Activated T-helper 17 cell treated with anti-CD3 and anti-CD28 coated beads, Interleukin-2, amount 50 U/mL, for 72 hours (primary cell): ENCODE measurements at regions not wholly inside any gene's neighbourhood (a gene's known extent, or its start where the extent isn't known, plus 50 kb on each side); places are given as distances from the start of the nearest gene placed in this dataset.

Experiments
- ATAC-seq: fragments of 150-1000 bp; cut with Tn5 transposase; replicated peaks from 2 replicates; pipeline ENCODE4 v1.10.0; 2021; ENCODE audit warnings: mild to moderate bottlenecking, moderate library complexity
- H3K27ac Mint-ChIP-seq: one replicate; pipeline ENCODE4 v1.8.0; 2022; ENCODE audit warnings: mixed read lengths
- H3K27me3 Mint-ChIP-seq: one replicate; pipeline ENCODE4 v1.8.0; 2022; ENCODE audit warnings: mixed read lengths
- H3K36me3 Mint-ChIP-seq: one replicate; pipeline ENCODE4 v1.8.0; 2022; ENCODE audit warnings: low read depth, mild to moderate bottlenecking, mixed read lengths
- H3K4me1 Mint-ChIP-seq: one replicate; pipeline ENCODE4 v1.8.0; 2022; ENCODE audit warnings: mixed read lengths
- H3K4me3 Mint-ChIP-seq: one replicate; pipeline ENCODE4 v1.8.0; 2022; ENCODE audit warnings: mild to moderate bottlenecking, mixed read lengths
- H3K9me3 Mint-ChIP-seq: one replicate; pipeline ENCODE4 v1.8.0; 2022; ENCODE audit warnings: mixed read lengths

DNA sequence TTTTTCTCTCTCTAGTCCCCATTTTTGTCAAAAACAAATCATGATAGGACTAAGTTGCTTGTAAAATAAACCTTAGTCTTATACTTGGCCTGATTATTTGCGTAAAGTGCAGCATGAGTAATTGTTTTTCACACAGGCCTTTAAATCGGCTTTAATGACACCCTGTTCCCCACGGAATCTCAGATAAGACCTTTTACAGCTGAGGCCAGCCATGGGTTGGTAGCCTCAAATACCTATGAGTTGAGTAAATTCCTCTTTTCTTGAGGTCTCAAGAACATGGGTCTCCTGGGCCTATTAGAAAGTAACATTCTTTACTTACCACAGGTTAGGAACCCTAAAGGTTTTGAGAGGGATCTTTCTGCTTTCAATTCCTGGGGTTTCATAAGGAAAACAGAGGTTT, 761.0 kb upstream of the PHF14 start:
- Mint-ChIP-seq H3K4me1 (no peaks in the 10 kb centered on the region), H3K9me3 (peaks cover 8% of the 10 kb centered on the region), H3K27ac (no peak overlapping the region), H3K27me3 (no peaks in the 10 kb centered on the region), H3K36me3 (no peaks in the 10 kb centered on the region), H3K4me3 (no peak overlapping the region)
- ATAC-seq: no peak

DNA sequence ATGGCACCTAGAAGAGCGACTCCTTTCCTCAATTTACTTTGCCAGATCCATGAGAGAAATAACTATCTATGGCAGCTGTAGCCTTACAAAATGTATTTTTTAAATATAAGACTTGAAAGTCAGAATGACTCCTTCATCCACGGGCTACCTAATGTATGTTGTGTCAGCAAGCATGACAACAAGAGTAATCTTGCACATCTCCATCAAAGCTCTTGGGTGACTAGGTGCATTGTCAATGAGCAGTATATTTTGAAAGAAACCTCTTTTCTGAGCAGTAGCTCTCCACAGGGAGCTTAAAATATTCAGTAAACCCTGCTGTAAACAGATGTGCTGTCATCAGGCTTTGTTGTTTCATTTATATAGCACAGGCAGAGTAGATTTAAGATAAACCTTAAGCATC, 757.2 kb upstream of the PHF14 start:
- Mint-ChIP-seq H3K36me3 (no peaks in the 10 kb centered on the region), H3K9me3 (peaks cover 5% of the 10 kb centered on the region), H3K4me3 (no peak overlapping the region), H3K27me3 (no peaks in the 10 kb centered on the region), H3K4me1 (no peaks in the 10 kb centered on the region), H3K27ac (no peak overlapping the region)
- ATAC-seq: no peak

DNA sequence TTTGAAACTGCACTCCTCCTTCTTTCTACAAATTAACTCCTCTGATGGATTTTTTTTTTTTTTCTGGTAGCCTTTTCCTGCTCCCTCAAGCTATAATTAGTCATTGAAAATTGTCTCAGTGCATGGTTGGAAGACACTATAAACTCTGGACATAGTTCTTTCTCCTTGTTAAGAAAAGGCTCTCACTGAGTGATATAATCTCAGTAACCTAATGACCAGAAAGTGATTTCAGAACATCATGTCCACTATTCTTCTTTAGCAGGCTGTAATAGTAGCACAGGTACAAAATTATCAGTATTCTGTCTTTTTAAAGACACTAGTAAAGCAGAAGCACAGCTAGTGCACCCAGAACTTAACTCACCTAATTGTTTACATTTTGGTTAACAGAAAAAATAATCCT, 752.6 kb upstream of the PHF14 start:
- Mint-ChIP-seq H3K4me3 (no peak overlapping the region), H3K27me3 (no peaks in the 10 kb centered on the region), H3K4me1 (no peaks in the 10 kb centered on the region), H3K27ac (no peak overlapping the region), H3K9me3 (peaks cover 17% of the 10 kb centered on the region), H3K36me3 (no peaks in the 10 kb centered on the region)
- ATAC-seq: no peak

DNA sequence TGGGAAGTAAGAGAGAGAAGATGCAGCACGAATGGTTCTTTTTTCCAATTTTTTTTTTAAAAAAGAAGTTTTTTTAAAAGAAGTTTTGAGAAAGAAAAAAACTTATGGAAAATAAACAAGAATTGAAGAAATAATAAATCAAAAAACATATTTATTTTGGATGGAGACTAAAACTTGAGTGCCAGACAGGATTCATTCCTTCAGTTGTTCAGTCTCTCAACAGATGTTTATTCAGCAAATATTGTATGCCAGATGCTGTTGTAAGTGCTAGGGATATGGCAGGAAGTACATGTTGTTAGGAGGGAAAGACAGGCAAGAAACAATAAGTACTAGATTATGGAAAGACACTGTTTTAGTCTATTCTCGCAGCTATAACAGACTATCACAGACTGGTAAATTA, 750.7 kb upstream of the PHF14 start:
- peaks cover 13% of the 10 kb centered on the region for H3K9me3 Mint-ChIP-seq
- no peak for ATAC-seq
- H3K27me3 Mint-ChIP-seq: no peaks in the 10 kb centered on the region
- H3K36me3 Mint-ChIP-seq: no peaks in the 10 kb centered on the region
- H3K27ac Mint-ChIP-seq: no peak overlapping the region
- H3K4me1 Mint-ChIP-seq: no peaks in the 10 kb centered on the region
- H3K4me3 Mint-ChIP-seq: no peak overlapping the region

DNA sequence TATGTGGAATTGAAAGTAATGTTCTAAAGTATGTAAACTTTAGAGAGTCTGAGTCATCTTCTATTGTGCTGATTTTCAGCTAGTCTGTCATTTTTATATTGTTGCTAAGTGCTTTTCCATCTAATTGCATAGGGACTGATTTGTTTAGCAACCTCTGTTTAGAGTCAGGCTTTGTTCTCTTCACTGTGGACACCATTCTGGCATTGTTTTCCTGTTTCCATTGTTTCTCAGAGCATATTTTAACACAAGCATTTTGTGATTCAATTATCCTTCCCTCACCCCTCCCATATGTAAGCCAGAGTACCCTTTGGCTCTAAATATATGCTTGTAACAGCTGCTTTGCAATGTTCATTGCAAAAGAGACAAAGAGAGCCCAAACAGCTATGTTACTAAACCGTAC, 748.4 kb upstream of the PHF14 start:
- H3K4me3 Mint-ChIP-seq: no peak overlapping the region
- H3K9me3 Mint-ChIP-seq: peaks cover 13% of the 10 kb centered on the region
- H3K27ac Mint-ChIP-seq: no peak overlapping the region
- ATAC-seq: no peak
- H3K36me3 Mint-ChIP-seq: no peaks in the 10 kb centered on the region
- no peaks in the 10 kb centered on the region for H3K27me3 Mint-ChIP-seq
- H3K4me1 Mint-ChIP-seq: no peaks in the 10 kb centered on the region

DNA sequence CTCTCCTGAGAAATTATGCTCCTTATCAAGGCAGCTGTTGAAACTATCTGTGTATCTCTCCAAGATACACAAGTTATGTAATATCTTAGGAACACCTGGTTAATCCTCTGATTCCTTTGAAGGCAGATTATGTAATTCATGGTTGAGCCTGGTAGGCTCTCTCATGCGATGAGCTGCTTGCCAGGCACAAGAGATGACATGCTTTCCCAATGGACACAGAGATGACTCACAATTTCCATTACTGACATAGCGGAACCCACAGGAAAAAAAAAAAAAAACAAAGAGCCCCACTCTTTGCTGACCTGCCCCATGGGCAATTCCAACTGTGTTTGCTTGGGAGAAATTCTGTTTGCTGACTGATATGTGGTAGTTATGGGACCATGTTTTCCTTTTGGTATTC, 736.4 kb upstream of the PHF14 start:
- H3K9me3 Mint-ChIP-seq: peaks cover 10% of the 10 kb centered on the region
- no peak overlapping the region for H3K4me3 Mint-ChIP-seq
- H3K4me1 Mint-ChIP-seq: no peaks in the 10 kb centered on the region
- no peaks in the 10 kb centered on the region for H3K27me3 Mint-ChIP-seq
- H3K36me3 Mint-ChIP-seq: no peaks in the 10 kb centered on the region
- H3K27ac Mint-ChIP-seq: no peak overlapping the region
- ATAC-seq: no peak

DNA sequence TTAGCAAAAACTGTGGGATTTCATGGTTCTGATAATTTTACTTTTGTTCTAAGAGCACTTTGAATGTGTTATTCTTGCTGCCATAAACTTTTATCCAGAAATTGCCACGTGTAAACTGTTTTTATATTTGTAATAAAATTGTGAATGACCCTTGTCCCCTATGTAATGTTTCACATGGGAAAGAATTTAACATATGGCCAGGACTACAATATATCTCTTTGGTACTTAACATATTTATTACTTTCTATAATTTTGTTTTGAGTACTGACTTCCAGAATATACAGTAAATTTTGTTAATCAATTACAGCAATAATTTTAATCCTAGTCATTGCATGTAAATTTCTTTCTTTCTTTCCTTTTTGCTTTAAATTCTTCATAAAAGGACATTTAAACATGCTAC, 735.0 kb upstream of the PHF14 start:
- Mint-ChIP-seq H3K4me1 (no peaks in the 10 kb centered on the region), H3K27me3 (no peaks in the 10 kb centered on the region), H3K4me3 (no peak overlapping the region), H3K36me3 (no peaks in the 10 kb centered on the region), H3K27ac (no peak overlapping the region), H3K9me3 (peaks cover 10% of the 10 kb centered on the region)
- no peak for ATAC-seq

DNA sequence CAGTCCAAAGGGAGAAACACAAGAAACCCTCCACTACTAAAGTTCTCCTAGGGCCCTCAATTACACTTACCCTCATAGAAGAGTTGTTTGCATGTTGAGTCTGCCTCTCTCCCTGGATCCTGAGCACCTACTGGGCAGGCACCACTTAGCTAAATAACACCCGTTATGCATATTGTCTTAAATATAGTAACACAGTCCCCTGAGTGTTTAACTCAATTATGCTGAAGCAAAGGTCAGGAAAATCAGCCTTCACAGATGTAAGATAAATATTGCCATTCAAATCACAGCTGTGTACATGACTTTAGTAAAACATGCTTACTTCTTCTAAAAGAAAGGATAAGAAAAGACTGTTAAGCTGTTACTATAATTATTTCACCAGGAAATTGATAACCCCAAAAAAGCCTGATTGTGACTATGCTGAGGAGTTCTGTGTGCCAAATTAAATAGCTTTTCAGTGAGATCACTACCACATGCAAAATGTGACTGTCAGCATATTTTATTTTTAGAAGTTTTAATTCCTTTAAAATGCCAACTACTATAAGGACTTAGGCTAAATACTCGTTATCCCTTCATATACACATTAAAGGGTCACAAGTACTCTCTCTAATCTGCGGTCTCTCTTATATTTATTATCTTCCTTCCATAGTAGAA, 733.9 kb upstream of the PHF14 start:
- no peaks in the 10 kb centered on the region for H3K4me1 Mint-ChIP-seq
- H3K4me3 Mint-ChIP-seq: no peak overlapping the region
- H3K27me3 Mint-ChIP-seq: no peaks in the 10 kb centered on the region
- H3K36me3 Mint-ChIP-seq: no peaks in the 10 kb centered on the region
- H3K9me3 Mint-ChIP-seq: peaks cover 10% of the 10 kb centered on the region
- no peak overlapping the region for H3K27ac Mint-ChIP-seq
- ATAC-seq: no peak

DNA sequence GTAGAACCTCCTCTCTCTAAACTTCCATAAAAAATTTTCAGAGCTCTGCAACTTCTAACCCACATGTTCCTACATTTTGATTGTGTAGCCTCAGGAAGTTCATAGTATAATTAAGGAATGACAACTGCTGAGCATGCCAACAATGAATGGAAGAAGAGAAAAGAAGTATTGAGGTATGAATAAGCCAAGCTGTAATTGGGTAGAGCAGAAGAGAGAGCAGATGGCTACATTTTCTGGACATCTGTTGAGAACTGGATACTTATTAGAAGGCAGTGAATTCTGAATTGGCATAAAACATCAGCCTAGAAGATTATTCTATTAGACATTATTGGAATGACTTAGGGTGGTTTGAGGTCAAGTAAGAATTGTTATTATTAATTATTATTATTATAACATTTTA, 728.3 kb upstream of the PHF14 start:
- ATAC-seq: no peak
- peaks cover 22% of the 10 kb centered on the region for H3K9me3 Mint-ChIP-seq

DNA sequence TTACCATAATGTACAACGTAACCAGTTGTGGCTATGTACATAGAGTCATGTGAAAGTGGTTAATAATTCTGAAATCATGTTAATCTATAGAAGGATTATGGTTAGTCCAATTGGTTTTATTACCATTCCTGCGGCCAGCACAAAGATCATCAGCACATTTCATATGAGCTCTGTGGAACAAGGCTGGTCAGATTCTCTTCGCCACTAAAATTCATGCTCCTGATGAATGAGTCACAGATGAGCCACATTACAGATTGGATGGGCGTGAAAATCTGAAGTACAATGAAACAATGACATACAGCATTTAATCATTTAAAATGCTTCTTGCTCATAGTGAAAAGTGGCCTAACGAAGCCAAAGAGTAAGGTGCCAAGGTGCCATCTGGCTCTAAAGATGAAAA, 716.2 kb upstream of the PHF14 start:
- Mint-ChIP-seq H3K27me3 (no peaks in the 10 kb centered on the region), H3K9me3 (peaks cover 3% of the 10 kb centered on the region), H3K4me3 (no peak overlapping the region), H3K4me1 (no peaks in the 10 kb centered on the region), H3K27ac (no peak overlapping the region), H3K36me3 (no peaks in the 10 kb centered on the region)
- ATAC-seq: no peak

More for the DNA sequence above, 728.3 kb upstream of the PHF14 start:
- Mint-ChIP-seq H3K4me3 (no peak overlapping the region), H3K27me3 (no peaks in the 10 kb centered on the region), H3K27ac (no peak overlapping the region), H3K36me3 (no peaks in the 10 kb centered on the region), H3K4me1 (no peaks in the 10 kb centered on the region)

DNA sequence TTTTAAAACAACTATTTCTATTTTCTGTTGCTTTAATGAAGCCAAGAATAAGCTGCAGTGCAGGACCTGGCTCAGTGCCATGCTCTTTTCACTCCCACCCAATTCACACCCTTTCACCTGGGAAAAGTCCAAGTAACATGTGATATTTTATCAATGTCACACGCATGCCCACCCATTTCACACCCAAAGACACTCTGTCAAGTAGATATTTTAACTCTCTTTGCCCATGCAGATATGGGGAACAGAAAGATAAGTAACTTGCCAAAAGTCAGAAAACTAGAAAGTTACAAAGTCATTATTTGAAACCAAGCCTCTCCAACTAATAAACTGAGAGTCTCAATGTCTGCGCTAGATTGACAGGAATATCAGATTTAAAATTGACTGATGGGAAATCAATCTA, 706.7 kb upstream of the PHF14 start:
- peaks cover 6% of the 10 kb centered on the region for H3K9me3 Mint-ChIP-seq
- no peaks in the 10 kb centered on the region for H3K4me1 Mint-ChIP-seq
- no peaks in the 10 kb centered on the region for H3K36me3 Mint-ChIP-seq
- no peaks in the 10 kb centered on the region for H3K27me3 Mint-ChIP-seq
- H3K4me3 Mint-ChIP-seq: no peak overlapping the region
- no peak for ATAC-seq
- H3K27ac Mint-ChIP-seq: no peak overlapping the region

DNA sequence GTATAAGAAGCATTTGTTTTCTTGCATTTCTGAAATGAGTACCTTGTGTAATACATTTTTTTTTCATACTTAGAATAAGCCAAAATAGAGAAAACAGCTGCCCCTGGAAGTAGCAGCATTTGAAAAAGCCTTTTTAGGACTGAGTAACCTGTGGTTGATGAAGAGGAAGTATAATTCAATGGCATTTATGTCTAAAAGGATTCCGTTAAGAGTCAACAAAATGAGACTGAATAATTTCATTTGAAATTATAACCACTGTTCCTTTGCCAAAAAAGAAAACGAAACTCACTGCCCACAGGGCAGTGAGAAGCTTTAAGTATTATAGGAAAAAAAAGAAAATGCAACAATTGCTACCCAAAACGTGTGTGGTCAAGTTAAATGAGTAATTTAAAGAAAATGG, 705.6 kb upstream of the PHF14 start:
- H3K4me3 Mint-ChIP-seq: no peak overlapping the region
- peaks cover 6% of the 10 kb centered on the region for H3K9me3 Mint-ChIP-seq

DNA sequence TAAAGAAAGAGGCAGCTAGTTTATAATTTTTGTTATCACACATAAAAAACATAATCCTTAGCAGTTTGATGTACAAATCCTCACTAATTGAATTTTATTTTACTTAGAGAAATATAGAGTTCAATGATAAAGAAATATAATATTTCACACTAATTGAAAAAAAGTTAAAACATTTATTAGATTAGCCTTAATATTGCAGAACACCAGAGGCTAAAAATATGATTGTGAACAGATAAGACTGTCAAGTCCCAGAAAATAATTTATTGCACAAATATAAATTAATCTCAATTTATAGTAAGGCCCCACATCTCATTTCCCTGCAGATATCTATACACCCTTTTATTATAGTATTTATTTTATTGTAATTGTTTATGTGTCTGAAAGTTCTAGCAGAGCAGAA, 690.8 kb upstream of the PHF14 start:
- H3K4me3 Mint-ChIP-seq: no peak overlapping the region
- no peak for ATAC-seq
- H3K9me3 Mint-ChIP-seq: peaks cover 9% of the 10 kb centered on the region
- no peaks in the 10 kb centered on the region for H3K27me3 Mint-ChIP-seq
- H3K4me1 Mint-ChIP-seq: no peaks in the 10 kb centered on the region
- H3K36me3 Mint-ChIP-seq: no peaks in the 10 kb centered on the region
- H3K27ac Mint-ChIP-seq: no peak overlapping the region

More for the DNA sequence above, 705.6 kb upstream of the PHF14 start:
- Mint-ChIP-seq H3K4me1 (no peaks in the 10 kb centered on the region), H3K27ac (no peak overlapping the region), H3K36me3 (no peaks in the 10 kb centered on the region), H3K27me3 (no peaks in the 10 kb centered on the region)
- no peak for ATAC-seq

DNA sequence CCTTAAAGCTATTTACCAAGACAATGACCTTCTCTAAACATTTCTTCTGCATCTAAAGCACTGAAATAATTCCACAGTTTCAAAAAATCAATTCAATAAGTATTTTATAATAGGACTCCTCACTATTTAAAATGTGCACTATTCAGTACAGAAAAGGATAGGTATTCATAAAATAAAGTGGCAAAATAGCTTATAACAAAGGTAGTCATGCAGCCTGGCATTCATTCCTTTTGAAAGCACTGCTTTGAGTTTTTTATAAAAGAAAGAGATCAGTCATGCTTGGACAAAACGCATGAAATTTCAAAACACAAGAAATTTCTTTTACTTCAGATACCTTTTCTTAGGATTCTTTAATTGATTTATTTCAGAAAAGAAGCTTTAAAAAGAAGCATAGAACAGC, 689.7 kb upstream of the PHF14 start:
- Mint-ChIP-seq H3K36me3 (no peaks in the 10 kb centered on the region), H3K27me3 (no peaks in the 10 kb centered on the region), H3K4me3 (no peak overlapping the region), H3K4me1 (no peaks in the 10 kb centered on the region), H3K9me3 (peaks cover 6% of the 10 kb centered on the region), H3K27ac (no peak overlapping the region)
- ATAC-seq: no peak

DNA sequence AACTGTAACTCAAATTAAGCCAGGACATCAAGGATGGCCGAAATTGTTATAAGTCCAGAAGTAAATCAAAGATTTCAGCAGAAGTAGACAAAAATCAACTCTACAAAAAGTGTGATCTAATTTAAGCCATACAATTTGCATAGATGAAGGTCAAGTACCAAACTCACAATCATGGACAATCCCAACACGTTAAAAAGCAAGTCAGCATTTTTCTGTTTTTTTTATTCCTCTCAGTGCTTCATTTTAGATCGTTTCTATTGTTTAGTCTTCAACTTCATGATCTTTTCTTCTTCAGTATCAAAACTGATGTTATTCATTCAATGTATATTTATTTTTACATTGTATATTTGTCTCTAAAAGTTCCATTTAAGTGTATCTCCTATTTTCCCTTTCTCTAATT, 674.3 kb upstream of the PHF14 start:
- ATAC-seq: no peak
- Mint-ChIP-seq H3K27me3 (no peaks in the 10 kb centered on the region), H3K27ac (no peak overlapping the region), H3K36me3 (no peaks in the 10 kb centered on the region), H3K9me3 (peaks cover 4% of the 10 kb centered on the region), H3K4me3 (no peak overlapping the region), H3K4me1 (no peaks in the 10 kb centered on the region)

DNA sequence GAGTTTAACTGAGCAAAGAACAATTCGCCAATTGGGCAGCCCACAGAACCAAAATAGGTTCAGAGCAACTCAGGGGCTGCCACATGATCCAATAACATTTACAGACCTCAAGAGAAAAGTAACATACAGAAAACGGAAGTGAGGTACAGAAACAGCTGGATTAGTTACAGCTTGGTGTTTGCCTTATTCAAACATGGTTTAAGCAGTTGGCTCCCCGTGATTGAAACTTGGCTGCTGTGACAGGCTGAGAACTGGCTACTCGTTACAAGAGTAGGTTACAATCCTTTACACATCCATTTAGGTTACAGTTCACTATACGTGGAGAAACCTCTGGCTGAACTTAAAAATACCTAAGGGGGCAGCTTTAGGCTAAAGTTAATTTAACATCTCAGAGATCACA, 673.1 kb upstream of the PHF14 start:
- Mint-ChIP-seq H3K27me3 (no peaks in the 10 kb centered on the region), H3K36me3 (no peaks in the 10 kb centered on the region), H3K4me1 (no peaks in the 10 kb centered on the region), H3K4me3 (no peak overlapping the region), H3K27ac (no peak overlapping the region), H3K9me3 (peaks cover 3% of the 10 kb centered on the region)
- no peak for ATAC-seq
